HG02571 (cell line): ENCODE measurements at regions not wholly inside any gene's neighbourhood (a gene's known extent, or its start where the extent isn't known, plus 50 kb on each side); places are given as distances from the start of the nearest gene placed in this dataset.

Source experiments
- ATAC-seq: cut with Tn5 transposase; IDR thresholded peaks from one replicate; pipeline ENCODE4 v1.9.1; 2021; ENCODE audit warnings: mild to moderate bottlenecking, moderate library complexity; ENCODE audit not compliant: unreplicated experiment

- no peak for ATAC-seq
Measured at GRCh38 chr5:112653638-112654205, 84.0 kb upstream of the APC start.

- ATAC-seq = no peak
Measured at GRCh38 chr5:112655513-112655912, 82.2 kb upstream of the APC start.

- no peak for ATAC-seq
Measured at GRCh38 chr5:112656451-112656850, 81.2 kb upstream of the APC start.

DNA sequence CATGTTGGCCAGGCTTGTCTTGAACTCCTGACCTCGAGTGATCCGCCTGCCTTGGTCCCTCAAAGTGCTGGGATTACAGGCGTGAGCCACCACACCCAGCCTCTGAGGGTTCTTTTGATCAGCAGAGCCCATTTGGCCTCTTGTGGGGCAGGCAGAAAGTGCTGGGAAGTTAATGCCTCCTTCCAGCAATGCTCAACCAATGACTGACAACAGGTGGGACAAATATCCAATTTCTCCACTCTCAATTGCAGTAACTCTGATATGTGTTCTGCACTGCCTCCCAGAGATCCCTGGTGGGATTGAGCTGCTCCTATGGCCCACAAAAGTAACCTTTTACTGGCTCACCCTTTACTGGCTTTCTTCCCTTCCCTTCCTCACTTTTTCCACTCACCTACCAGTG is 79.9 kb upstream of the APC start:
- no peak for ATAC-seq

GRCh38 chr5:112660359-112660758 is 77.3 kb upstream of the APC start:
- ATAC-seq = no peak

DNA sequence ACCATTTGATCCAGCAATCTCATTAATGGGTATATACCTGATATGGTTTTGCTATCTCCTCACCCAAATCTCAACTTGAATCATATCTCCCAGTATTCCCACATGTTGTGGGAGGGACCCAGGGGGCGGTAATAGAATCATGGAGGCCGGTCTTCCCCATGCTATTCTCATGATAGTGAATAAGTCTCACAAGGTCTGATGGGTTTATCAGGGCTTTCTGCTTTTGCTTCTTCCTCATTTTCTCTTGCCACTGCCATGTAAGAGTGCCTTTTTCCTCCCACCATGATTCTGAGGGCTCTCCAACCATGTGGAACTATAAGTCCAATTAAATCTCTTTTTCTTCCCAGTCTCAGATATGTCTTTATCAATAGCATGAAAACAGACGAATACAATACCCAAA is 74.5 kb upstream of the APC start:
- no peak for ATAC-seq

DNA sequence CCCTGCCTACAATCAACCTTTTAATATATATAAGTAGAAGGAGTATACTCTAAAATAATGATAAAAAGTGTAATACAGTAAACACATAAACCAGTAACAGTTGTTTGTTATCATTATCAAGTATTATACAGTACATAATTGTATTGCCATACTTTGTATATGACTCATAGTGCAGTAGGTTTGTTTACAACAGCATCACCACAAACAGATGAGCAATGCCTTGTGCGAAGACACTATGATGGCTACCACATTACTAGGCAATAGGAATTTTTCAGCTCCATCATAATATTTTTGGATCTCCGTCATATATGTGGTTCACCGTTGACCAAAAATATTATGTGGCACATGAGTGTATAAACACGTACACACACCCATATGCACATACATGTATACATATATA is 69.7 kb upstream of the APC start:
- no peak for ATAC-seq

DNA sequence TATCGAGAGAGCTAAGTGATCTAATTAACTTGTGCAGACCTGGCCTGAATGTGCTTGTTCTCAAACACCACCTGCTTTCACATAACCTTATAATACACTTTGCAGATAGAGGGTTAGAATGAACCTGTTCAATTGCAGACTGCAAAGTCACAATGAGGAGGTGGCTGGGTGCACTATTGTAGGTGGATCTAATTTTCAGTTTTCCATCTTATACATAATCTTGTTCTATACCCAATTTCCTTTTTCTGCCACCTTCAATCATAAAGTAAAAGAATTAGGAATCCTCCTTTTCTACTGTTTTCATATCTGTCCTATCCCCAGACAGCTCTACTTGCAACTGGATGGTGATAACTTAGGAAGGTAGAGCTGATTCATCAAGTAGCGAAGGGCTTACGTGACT is 68.8 kb upstream of the APC start:
- no peak for ATAC-seq

GRCh38 chr5:112669328-112669963 is 68.2 kb upstream of the APC start:
- no peak for ATAC-seq

- no peak for ATAC-seq
Measured at GRCh38 chr5:112671687-112672086, 66.0 kb upstream of the APC start.

- ATAC-seq = peak; percentile 66
Measured at GRCh38 chr5:112681481-112681908, 56.2 kb upstream of the APC start.

GRCh38 chr5:112682621-112683061 is 55.0 kb upstream of the APC start:
- ATAC-seq = no peak

GRCh38 chr5:112684121-112684520 is 53.6 kb upstream of the APC start:
- ATAC-seq = no peak

DNA sequence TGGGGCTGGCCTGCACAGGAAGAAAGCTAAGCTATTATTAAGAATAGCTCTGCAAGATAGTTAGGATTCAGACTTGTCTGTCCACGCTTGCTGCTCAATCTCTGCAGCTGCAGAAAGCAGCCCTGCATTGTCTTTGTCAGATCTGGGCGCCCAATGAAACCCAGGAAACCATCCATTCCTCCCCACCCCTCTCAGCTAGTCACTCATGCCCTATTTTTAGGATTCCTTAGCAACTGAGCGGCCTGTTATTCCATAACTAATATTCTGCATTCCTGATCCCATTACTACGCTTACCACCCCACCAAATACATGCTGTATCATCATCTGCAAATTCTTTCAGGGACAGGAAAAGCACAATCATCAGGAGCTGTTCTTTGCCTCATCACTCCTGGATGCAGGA is 52.9 kb upstream of the APC start:
- no peak for ATAC-seq

- ATAC-seq = no peak
Measured at GRCh38 chr5:112685386-112685785, 52.3 kb upstream of the APC start.

GRCh38 chr5:112685931-112686330 is 51.8 kb upstream of the APC start:
- ATAC-seq = no peak

DNA sequence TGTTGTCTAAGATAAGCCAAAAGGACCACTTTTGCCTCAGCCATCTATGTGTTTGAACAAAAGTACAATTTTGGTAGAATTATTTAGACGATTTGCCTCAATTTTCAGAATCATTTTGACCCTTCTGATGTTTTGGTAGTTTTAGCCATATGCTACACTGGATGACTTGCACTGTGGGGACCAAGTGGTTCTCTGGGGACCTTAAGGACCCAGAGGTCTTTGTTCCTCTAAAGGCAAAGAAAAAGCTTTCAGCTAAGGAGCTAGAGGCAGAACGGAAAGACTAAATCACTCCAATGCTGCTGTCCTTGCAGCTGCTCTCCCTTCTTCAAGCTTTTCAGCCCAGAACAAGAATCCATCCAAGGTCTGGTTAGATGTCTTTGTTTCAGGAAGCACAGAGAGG is 51.0 kb upstream of the APC start:
- no peak for ATAC-seq

GRCh38 chr5:112687306-112687705 is 50.4 kb upstream of the APC start:
- ATAC-seq = no peak
